ACC112 (cell line): ENCODE measurements at regions not wholly inside any gene's neighbourhood (a gene's known extent, or its start where the extent isn't known, plus 50 kb on each side); places are given as distances from the start of the nearest gene placed in this dataset.

Experiments used
- H2AFZ ChIP-seq: fragments of 200-600 bp; sonication (generic); one replicate; pipeline ENCODE4 v1.6.0; 2017; ENCODE audit warnings: antibody characterized with exemption, low read length; ENCODE audit not compliant: unreplicated experiment
- H3K27ac ChIP-seq: fragments of 200-600 bp; sonication (generic); 2 replicates; pipeline ENCODE4 v1.5.1; 2014; ENCODE audit warnings: low read depth, mild to moderate bottlenecking, antibody characterized with exemption, low read length, moderate library complexity
- H3K27me3 ChIP-seq: fragments of 200-600 bp; sonication (generic); 2 replicates; pipeline ENCODE4 v1.6.1; 2014; ENCODE audit warnings: mild to moderate bottlenecking, antibody characterized with exemption, low read length, moderate library complexity, mixed read lengths; ENCODE audit not compliant: insufficient read depth
- H3K36me3 ChIP-seq: fragments of 200-600 bp; sonication (generic); 2 replicates; pipeline ENCODE4 v1.6.1; 2016; ENCODE audit warnings: mild to moderate bottlenecking, antibody characterized with exemption, low read length, moderate library complexity, mixed read lengths; ENCODE audit not compliant: insufficient read depth
- H3K4me1 ChIP-seq: fragments of 200-600 bp; sonication (generic); one replicate; pipeline ENCODE4 v1.6.1; 2016; ENCODE audit warnings: low read length, mixed read lengths; ENCODE audit not compliant: insufficient read depth, unreplicated experiment, control insufficient read depth
- H3K4me3 ChIP-seq: fragments of 200-600 bp; sonication (generic); 2 replicates; pipeline ENCODE4 v1.5.1; 2014; ENCODE audit warnings: mild to moderate bottlenecking, low read depth, low read length
- H3K79me2 ChIP-seq: fragments of 200-600 bp; sonication (generic); one replicate; pipeline ENCODE4 v1.6.0; 2016; ENCODE audit warnings: low read length; ENCODE audit not compliant: control insufficient read depth, unreplicated experiment, insufficient read depth

DNA sequence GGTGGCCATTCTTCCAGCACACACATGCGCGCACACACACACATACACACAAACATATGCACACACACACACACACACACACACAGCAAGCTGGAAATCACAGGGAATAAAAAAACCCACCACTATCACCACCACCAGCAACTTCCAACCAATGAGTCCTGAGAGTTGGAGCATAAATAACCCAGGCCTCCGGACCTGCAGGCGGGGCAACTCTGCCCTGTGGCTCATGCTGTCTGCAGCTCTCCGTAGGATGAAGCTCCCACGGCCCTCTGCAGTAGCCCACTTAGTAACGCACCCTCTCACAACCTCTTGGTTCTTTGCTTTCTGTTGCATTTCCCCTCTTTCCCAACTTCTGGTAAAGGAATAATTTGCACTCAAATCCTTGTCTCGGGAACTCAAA, 275.2 kb downstream of the PREX1 start:
- Histone ChIP-seq H3K4me3 (no peak overlapping the region), H2AFZ (no peak overlapping the region), H3K36me3 (no peaks in the 10 kb centered on the region), H3K4me1 (no peaks in the 10 kb centered on the region), H3K27ac (no peak overlapping the region), H3K79me2 (no peaks in the 10 kb centered on the region), H3K27me3 (peaks cover 69% of the 10 kb centered on the region)

DNA sequence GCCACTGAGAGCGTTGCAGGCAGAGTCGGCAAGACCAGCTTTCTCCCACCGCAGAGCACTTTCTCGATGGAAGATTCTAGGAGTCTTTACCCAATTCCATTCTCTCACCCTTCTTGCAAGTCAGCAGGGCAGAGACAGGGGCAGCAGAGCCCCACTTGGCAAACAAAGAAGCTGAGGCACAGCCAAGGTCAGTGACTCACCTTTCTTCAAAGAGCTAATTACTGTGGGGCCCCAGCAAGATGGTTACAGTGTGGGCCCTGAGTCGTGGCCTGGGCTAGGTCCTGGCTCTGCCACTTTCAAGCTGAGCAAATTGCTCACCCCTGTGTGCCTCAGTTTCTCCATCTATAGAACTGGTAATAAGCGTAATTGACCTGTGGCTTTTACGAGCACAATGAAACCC, 277.0 kb downstream of the PREX1 start:
- H2AFZ ChIP-seq, result no peak overlapping the region
- H3K4me1 ChIP-seq, result no peaks in the 10 kb centered on the region
- H3K79me2 ChIP-seq, result no peaks in the 10 kb centered on the region
- H3K27ac ChIP-seq, result no peak overlapping the region
- H3K4me3 ChIP-seq, result no peak overlapping the region
- no peaks in the 10 kb centered on the region for H3K36me3 ChIP-seq
- peaks cover 68% of the 10 kb centered on the region for H3K27me3 ChIP-seq

GRCh38 chr20:48547664-48548063, 280.1 kb downstream of the PREX1 start:
- Histone ChIP-seq H3K36me3 (no peaks in the 10 kb centered on the region), H3K27ac (no peak overlapping the region), H3K27me3 (peaks cover 74% of the 10 kb centered on the region), H3K79me2 (no peaks in the 10 kb centered on the region), H3K4me3 (no peak overlapping the region), H3K4me1 (no peaks in the 10 kb centered on the region), H2AFZ (no peak overlapping the region)

DNA sequence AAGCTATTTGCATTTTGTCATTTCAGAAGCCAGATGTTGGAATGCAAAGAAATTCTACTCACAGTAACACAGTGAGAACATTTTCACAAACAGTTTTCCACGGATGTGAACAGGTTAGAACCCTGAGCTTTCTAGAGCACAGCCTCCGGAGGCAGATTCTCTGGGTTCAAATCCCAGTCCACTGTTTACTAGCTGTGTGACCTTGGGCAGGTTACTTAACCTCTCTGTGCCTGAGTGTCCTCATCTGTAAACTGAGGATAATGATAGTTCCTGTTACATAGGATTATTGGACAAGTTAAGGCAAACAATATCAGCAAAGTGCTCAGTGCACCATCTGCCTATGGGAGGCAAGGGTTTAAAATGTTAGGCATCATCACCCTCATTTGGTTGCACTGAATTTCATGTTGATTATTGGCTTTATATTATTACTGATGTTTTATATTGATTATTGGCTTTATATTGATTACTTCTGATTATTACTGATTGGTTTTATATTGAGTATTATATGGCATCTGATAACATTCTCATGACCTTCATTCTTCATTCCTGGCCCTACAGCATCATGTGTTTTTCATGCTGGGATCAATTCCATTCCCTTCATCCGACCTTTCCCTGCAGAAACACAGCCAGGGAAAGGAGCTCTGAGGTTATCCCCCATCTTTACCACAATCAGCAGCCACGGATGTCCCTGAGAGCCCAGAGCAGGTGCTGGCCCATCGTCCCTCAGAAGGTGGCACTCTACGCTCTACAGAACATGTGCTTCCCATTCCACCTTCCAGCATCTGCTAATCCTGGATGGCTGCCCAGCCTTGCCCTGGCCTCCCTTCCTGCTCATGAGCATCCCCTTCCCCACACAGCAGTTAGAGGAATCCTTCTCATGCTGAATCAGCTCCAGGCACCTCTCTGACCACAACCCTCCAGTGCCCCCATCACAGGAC, 283.1 kb downstream of the PREX1 start:
- no peak overlapping the region for H3K27ac ChIP-seq
- H2AFZ ChIP-seq, result no peak overlapping the region
- H3K4me1 ChIP-seq, result no peaks in the 10 kb centered on the region
- H3K27me3 ChIP-seq, result peaks cover 78% of the 10 kb centered on the region
- no peaks in the 10 kb centered on the region for H3K79me2 ChIP-seq
- H3K4me3 ChIP-seq, result no peak overlapping the region
- no peaks in the 10 kb centered on the region for H3K36me3 ChIP-seq

DNA sequence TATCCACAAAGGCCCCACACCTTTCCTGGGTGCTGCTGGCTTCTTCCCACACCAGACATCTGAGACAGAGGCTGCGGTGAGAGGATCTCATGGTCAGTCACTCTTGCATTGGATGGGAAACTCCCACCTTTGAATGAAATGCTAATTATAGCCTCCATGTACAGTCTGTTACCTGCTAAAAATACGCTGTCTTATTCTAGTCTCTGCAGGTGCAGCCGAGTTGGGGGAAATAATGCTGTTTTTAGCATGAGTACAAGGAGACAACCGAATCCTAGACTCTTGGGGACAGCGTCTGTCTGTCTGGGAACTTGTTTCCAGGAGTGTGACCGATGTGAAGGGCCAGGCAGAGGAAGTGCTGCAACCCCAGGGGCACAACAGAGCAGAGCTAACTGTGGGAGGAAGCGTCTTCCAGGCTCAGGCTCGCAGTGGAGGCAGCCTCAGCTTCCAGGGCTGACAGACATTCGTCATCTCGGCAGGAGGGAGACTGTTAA, 286.2 kb downstream of the PREX1 start:
- H3K27me3 ChIP-seq, result peaks cover 64% of the 10 kb centered on the region

DNA sequence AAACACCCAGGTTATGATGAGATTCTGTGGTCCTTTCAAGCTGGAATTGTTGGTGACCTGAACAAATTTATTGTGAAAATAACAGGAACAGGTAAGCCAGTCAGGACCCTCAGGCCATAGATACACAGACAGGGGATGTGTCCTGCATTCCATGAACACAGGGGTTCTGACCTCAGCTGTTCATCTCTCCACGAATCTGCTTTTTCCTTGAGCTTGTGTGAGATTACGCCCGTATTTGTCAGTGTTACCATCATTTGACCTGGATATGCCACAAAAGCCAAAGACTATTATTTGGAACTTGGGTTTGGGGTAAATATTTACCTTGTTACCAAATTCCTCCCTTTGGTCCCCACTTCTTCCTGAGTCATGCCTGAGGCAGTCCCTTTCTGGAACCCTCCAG, 288.9 kb downstream of the PREX1 start:
- no peak overlapping the region for H3K27ac ChIP-seq
- no peaks in the 10 kb centered on the region for H3K36me3 ChIP-seq
- no peak overlapping the region for H2AFZ ChIP-seq
- H3K4me1 ChIP-seq, result peaks cover 5% of the 10 kb centered on the region
- H3K4me3 ChIP-seq, result no peak overlapping the region
- peaks cover 62% of the 10 kb centered on the region for H3K27me3 ChIP-seq
- H3K79me2 ChIP-seq, result no peaks in the 10 kb centered on the region

More for the DNA sequence above, 286.2 kb downstream of the PREX1 start:
- Histone ChIP-seq H3K4me1 (peaks cover 5% of the 10 kb centered on the region), H3K36me3 (no peaks in the 10 kb centered on the region), H3K27ac (no peak overlapping the region), H3K4me3 (no peak overlapping the region), H2AFZ (no peak overlapping the region), H3K79me2 (no peaks in the 10 kb centered on the region)

DNA sequence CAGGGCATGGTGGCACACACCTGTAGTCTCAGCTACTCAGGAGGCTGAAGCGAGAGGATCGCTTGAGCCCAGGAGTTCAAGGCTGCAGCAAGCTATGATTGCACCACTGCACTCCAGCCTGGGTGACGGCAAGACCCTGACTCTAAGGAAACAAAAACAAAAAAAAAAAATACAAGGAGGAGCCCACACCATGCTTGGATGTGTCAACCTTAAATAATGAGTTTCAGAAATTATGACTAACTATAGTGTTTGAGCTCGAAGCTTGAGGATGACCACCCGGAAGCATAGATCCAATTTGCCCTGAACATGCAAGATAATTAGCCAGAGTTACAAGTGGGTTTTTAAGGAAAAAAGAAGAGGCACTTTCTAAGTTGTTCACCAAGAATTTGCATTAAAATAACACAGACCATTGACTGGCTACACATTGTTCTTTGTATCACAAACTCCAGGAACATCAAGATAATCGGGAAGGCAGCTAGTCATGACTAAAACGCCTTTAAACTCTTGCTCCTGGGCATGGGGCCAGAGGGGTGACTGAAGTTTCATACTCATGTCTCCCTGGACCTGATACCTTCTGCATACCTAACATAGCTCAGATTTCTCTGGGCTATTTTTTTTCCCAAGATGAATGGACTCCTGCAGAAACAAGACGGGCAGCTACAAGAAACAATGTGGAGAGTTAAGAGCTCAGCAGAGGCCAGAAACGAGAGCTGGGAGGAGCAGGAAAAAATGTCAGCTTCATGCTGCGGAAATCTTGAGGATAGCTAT, 289.6 kb downstream of the PREX1 start:
- Histone ChIP-seq H2AFZ (no peak overlapping the region), H3K36me3 (no peaks in the 10 kb centered on the region), H3K27ac (no peak overlapping the region), H3K4me3 (no peak overlapping the region), H3K4me1 (peaks cover 5% of the 10 kb centered on the region), H3K79me2 (no peaks in the 10 kb centered on the region), H3K27me3 (peaks cover 62% of the 10 kb centered on the region)

DNA sequence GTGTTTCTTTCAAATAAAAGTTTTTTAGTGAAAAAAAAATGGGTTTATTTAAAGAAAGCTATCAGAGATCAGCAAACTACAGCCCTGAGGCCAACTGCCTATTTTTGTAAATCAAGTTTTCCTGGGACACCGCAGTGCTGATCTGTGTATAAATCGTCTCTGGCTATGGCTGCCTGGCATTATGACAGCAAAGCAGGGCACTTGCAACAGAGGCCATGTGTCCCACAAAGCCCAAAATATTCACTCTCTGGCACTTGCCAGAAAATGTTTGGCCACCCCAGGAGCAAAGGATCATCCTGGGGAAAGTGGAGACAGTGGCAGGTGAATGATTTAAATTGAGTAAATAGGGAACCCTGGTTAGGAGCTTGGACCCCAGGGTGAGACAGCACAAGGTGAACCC, 291.6 kb downstream of the PREX1 start:
- Histone ChIP-seq H3K27ac (no peak overlapping the region), H3K4me3 (no peak overlapping the region), H3K27me3 (peaks cover 49% of the 10 kb centered on the region), H2AFZ (no peak overlapping the region), H3K4me1 (peaks cover 5% of the 10 kb centered on the region), H3K79me2 (no peaks in the 10 kb centered on the region), H3K36me3 (no peaks in the 10 kb centered on the region)

- H3K27ac ChIP-seq, result no peak overlapping the region
These were observed 292.2 kb downstream of the PREX1 start for GRCh38 chr20:48535556-48535955.

GRCh38 chr20:48532028-48532427, 295.8 kb downstream of the PREX1 start:
- no peak overlapping the region for H3K4me3 ChIP-seq
- H3K4me1 ChIP-seq, result no peaks in the 10 kb centered on the region
- H3K27me3 ChIP-seq, result peaks cover 69% of the 10 kb centered on the region
- no peak overlapping the region for H3K27ac ChIP-seq
- no peak overlapping the region for H2AFZ ChIP-seq
- no peaks in the 10 kb centered on the region for H3K79me2 ChIP-seq
- H3K36me3 ChIP-seq, result no peaks in the 10 kb centered on the region

More at GRCh38 chr20:48535556-48535955, 292.2 kb downstream of the PREX1 start:
- H3K79me2 ChIP-seq, result no peaks in the 10 kb centered on the region
- H3K4me3 ChIP-seq, result no peak overlapping the region
- no peaks in the 10 kb centered on the region for H3K36me3 ChIP-seq
- H3K4me1 ChIP-seq, result peaks cover 5% of the 10 kb centered on the region
- peaks cover 51% of the 10 kb centered on the region for H3K27me3 ChIP-seq
- H2AFZ ChIP-seq, result no peak overlapping the region
